ENCODE measurements at regions not wholly inside any gene's neighbourhood (a gene's known extent, or its start where the extent isn't known, plus 50 kb on each side); places are given as distances from the start of the nearest gene placed in this dataset.

DNA sequence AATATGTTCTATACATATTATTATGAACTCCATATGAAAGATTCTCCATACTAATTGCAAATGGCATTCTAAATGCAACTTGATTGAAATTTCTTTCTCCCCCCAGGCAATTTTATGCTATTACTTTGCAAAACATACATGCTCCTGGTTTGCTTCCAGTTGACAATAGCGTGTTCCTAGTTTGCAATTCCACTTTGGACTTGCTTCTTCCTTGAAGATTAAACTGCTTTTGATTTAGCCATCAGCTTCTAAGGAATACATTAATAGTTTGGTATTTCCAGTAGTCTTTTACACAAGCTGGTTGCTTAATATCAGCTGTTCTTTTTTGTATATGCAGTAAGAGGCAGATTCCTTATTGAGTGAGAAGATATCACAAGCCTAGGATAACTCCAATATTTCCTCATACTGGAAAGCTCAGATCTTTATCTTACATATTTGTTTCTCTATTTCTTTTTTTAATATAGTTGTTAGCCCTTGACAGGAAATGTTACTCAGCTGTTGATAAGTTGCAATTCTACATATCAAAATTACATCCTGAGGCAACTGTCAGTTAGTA is 1941.7 kb upstream of the LRRTM1 start (continued):
- TF ChIP-seq, protein P1, sequence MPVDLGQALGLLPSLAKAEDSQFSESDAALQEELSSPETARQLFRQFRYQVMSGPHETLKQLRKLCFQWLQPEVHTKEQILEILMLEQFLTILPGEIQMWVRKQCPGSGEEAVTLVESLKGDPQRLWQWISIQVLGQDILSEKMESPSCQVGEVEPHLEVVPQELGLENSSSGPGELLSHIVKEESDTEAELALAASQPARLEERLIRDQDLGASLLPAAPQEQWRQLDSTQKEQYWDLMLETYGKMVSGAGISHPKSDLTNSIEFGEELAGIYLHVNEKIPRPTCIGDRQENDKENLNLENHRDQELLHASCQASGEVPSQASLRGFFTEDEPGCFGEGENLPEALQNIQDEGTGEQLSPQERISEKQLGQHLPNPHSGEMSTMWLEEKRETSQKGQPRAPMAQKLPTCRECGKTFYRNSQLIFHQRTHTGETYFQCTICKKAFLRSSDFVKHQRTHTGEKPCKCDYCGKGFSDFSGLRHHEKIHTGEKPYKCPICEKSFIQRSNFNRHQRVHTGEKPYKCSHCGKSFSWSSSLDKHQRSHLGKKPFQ (tag by site-specific recombination; IDR thresholded peaks at IDR 0.05): no peak

DNA sequence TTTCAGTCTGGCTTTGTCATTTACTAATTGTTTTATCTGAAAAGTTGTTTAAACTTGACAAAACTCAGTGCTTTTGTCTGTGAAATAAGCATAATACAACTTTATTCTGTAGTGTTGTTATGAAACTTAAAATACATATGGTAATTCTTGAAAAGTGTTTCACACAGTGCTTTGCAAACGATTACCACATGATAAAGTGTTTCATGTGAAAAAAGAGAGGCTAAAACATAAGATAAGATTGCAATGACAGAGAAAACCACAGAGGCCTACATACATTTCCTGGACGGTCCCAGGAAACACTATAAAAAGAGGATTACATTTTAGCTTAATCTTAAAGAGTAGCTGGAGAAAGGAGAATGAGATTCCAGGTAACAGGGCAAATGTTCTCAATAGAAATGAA is 1934.6 kb upstream of the LRRTM1 start:
- ChIA-PET CTCF (no interaction called here), POLR2A (no interaction called here)
- H3K27ac ChIP-seq (ENCODE audit: extremely low read depth, low read depth, low read length): no peak overlapping the region
- no peaks in the 10 kb centered on the region for H3K4me1 ChIP-seq (ENCODE audit: control insufficient read depth, insufficient read depth, low read length)
- no peaks in the 10 kb centered on the region for H3K36me3 ChIP-seq (ENCODE audit: control insufficient read depth in 2 of 2, insufficient read depth in 1 of 2, low read length in 2 of 2)
- TF ChIP-seq, protein P2, sequence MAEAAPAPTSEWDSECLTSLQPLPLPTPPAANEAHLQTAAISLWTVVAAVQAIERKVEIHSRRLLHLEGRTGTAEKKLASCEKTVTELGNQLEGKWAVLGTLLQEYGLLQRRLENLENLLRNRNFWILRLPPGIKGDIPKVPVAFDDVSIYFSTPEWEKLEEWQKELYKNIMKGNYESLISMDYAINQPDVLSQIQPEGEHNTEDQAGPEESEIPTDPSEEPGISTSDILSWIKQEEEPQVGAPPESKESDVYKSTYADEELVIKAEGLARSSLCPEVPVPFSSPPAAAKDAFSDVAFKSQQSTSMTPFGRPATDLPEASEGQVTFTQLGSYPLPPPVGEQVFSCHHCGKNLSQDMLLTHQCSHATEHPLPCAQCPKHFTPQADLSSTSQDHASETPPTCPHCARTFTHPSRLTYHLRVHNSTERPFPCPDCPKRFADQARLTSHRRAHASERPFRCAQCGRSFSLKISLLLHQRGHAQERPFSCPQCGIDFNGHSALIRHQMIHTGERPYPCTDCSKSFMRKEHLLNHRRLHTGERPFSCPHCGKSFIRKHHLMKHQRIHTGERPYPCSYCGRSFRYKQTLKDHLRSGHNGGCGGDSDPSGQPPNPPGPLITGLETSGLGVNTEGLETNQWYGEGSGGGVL (tag by site-specific recombination; IDR thresholded peaks at IDR 0.05): no peak
- H3K9me3 ChIP-seq (ENCODE audit: control insufficient read depth, insufficient read depth, low read depth, low read length): no peaks in the 10 kb centered on the region
- no peak overlapping the region for H3K4me3 ChIP-seq (ENCODE audit: low read depth, low read length)

DNA sequence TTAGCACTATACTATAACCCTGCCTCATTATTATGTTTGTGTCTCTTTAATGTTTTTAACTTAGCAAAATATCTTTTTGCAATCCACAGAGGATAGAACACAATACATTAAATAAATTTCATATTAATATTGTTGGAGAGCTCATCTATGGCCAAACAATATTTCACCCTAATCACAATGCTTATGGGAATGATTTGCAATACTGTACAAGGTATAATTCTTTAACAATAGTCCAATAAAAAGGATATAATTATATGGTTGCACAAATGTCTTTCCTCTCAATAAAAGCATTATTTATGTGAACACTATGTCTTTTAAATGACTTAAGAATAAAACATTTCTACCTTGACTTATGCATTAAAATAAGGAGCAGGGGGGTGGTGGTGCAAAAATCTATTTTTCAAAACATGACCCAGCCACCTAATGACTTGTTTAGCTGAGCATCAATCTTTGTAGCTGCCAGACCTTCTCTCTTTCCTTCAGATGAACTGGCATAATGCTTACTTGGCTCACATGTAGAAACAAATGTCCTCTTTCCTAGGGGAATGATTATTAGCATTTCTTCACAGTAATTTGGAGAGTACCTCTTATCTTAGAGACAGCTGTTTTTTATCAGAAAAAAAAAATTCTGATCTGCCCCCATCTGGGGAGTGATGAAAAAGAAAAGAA is 1933.6 kb upstream of the LRRTM1 start:
- Histone ChIP-seq H3K9me3 (ENCODE audit: control insufficient read depth, insufficient read depth, low read depth, low read length) (no peaks in the 10 kb centered on the region), H3K4me3 (ENCODE audit: low read depth, low read length) (no peak overlapping the region), H3K36me3 (ENCODE audit: control insufficient read depth in 2 of 2, insufficient read depth in 1 of 2, low read length in 2 of 2) (no peaks in the 10 kb centered on the region), H3K4me1 (ENCODE audit: control insufficient read depth, insufficient read depth, low read length) (no peaks in the 10 kb centered on the region), H3K27ac (ENCODE audit: extremely low read depth, low read depth, low read length) (no peak overlapping the region)
- CTCF ChIA-PET: no interaction called here
- no peak for TF ChIP-seq SP7 (tag by site-specific recombination; IDR thresholded peaks at IDR 0.05)
- no peak for TF ChIP-seq WT1 (tag by site-specific recombination; IDR thresholded peaks at IDR 0.05)
- no peak for TF ChIP-seq ZBTB7A (tag by site-specific recombination; IDR thresholded peaks at IDR 0.05; ENCODE audit: low read depth)
- no peak for TF ChIP-seq ZNF521 (tag by site-specific recombination; IDR thresholded peaks at IDR 0.05)
- no peak for TF ChIP-seq YY2 (tag by site-specific recombination; IDR thresholded peaks at IDR 0.05)
- TF ChIP-seq, protein P3, sequence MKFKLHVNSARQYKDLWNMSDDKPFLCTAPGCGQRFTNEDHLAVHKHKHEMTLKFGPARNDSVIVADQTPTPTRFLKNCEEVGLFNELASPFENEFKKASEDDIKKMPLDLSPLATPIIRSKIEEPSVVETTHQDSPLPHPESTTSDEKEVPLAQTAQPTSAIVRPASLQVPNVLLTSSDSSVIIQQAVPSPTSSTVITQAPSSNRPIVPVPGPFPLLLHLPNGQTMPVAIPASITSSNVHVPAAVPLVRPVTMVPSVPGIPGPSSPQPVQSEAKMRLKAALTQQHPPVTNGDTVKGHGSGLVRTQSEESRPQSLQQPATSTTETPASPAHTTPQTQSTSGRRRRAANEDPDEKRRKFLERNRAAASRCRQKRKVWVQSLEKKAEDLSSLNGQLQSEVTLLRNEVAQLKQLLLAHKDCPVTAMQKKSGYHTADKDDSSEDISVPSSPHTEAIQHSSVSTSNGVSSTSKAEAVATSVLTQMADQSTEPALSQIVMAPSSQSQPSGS (tag by site-specific recombination; IDR thresholded peaks at IDR 0.05; ENCODE audit: low read depth): no peak
- no peak for TF ChIP-seq ZNF19 (tag by site-specific recombination; IDR thresholded peaks at IDR 0.05; ENCODE audit: low read depth)
- TF ChIP-seq, protein P4, sequence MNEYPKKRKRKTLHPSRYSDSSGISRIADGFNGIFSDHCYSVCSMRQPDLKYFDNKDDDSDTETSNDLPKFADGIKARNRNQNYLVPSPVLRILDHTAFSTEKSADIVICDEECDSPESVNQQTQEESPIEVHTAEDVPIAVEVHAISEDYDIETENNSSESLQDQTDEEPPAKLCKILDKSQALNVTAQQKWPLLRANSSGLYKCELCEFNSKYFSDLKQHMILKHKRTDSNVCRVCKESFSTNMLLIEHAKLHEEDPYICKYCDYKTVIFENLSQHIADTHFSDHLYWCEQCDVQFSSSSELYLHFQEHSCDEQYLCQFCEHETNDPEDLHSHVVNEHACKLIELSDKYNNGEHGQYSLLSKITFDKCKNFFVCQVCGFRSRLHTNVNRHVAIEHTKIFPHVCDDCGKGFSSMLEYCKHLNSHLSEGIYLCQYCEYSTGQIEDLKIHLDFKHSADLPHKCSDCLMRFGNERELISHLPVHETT (tag by site-specific recombination; IDR thresholded peaks at IDR 0.05): no peak
- POLR2A ChIA-PET: no interaction called here

DNA sequence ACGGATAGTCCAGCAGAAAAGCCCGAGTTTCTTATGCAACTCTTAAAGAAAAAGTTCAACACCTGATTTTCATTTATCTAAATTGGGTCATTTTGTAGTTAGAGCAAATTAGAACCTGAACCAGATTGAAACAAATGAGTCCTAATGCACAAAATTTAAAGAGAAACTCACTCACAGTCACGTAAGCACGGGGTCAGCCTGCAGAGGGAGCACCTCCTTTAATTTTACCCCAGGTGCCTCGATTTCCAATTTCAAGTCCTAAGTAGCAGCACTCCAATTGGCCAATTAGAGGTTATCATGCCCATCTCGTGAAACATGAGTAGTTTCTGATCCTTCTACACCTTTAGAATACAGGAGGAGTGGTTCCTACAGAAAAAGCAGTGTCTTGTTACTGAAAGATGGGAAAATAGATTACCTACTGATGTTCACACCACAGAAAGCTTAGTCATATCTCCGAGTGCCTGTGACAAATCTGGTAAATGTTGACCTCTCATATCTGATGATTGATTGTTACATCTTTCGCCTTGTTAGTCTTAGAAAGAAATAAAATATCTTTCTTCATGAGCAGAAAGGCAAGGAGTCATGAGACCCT is 1929.8 kb upstream of the LRRTM1 start:
- TF ChIP-seq ZNF791 (tag by site-specific recombination; IDR thresholded peaks at IDR 0.05) (no peak), ZNF561 (tag by site-specific recombination; IDR thresholded peaks at IDR 0.05; ENCODE audit: borderline replicate concordance) (no peak), ZNF548 (tag by site-specific recombination; IDR thresholded peaks at IDR 0.05) (no peak), ZNF514 (tag by site-specific recombination; IDR thresholded peaks at IDR 0.05) (no peak), ZNF768 (tag by site-specific recombination; IDR thresholded peaks at IDR 0.05) (no peak)
- TF ChIP-seq, protein P5, sequence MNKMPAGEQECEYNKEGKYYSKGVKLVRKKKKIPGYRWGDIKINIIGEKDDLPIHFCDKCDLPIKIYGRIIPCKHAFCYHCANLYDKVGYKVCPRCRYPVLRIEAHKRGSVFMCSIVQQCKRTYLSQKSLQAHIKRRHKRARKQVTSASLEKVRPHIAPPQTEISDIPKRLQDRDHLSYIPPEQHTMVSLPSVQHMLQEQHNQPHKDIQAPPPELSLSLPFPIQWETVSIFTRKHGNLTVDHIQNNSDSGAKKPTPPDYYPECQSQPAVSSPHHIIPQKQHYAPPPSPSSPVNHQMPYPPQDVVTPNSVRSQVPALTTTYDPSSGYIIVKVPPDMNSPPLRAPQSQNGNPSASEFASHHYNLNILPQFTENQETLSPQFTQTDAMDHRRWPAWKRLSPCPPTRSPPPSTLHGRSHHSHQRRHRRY (tag by site-specific recombination; IDR thresholded peaks at IDR 0.05): no peak
- TF ChIP-seq, protein P6, sequence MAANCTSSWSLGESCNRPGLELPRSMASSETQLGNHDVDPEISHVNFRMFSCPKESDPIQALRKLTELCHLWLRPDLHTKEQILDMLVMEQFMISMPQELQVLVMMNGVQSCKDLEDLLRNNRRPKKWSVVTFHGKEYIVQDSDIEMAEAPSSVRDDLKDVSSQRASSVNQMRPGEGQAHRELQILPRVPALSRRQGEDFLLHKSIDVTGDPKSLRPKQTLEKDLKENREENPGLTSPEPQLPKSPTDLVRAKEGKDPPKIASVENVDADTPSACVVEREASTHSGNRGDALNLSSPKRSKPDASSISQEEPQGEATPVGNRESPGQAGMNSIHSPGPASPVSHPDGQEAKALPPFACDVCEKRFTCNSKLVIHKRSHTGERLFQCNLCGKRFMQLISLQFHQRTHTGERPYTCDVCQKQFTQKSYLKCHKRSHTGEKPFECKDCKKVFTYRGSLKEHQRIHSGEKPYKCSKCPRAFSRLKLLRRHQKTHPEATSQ (tag by site-specific recombination; IDR thresholded peaks at IDR 0.05): no peak
- Histone ChIP-seq H3K36me3 (ENCODE audit: control insufficient read depth in 2 of 2, insufficient read depth in 1 of 2, low read length in 2 of 2) (no peaks in the 10 kb centered on the region), H3K27ac (ENCODE audit: extremely low read depth, low read depth, low read length) (no peak overlapping the region), H3K9me3 (ENCODE audit: control insufficient read depth, insufficient read depth, low read depth, low read length) (no peaks in the 10 kb centered on the region), H3K4me1 (ENCODE audit: control insufficient read depth, insufficient read depth, low read length) (no peaks in the 10 kb centered on the region), H3K4me3 (ENCODE audit: low read depth, low read length) (no peak overlapping the region; the same call in 1 of the 2 replicates)
- POLR2A ChIA-PET: no interaction called here
- CTCF ChIA-PET: interaction anchor here (1.0 kb wide), 1 partner anchor 10 kb away, joined by 4 read pairs; no protein-coding TSS in a partner anchor

All from HEK293 (cell line).